ENCODE measurements at regions not wholly inside any gene's neighbourhood (a gene's known extent, or its start where the extent isn't known, plus 50 kb on each side); places are given as distances from the start of the nearest gene placed in this dataset.

DNA sequence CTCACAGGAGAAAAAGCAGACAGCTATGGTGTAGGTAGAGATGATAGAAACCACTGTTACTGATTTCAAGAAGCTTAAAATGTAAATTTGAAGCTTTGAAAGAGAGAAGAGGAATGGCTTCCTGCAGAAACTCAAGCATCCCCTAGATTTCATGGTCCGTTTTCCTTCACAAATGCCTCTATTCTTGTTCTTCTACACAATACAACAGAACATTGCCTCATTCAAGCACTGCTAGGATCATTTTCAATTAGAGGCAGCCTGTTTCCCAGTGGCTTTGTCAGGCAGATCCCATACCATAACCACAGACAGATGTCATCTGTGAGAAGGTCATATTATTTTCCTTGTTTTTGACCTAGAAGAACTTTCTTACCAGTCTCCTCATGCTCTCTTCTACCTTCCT is 77.9 kb upstream of the SPRED1 start:
- TF ChIP-seq, protein P1, sequence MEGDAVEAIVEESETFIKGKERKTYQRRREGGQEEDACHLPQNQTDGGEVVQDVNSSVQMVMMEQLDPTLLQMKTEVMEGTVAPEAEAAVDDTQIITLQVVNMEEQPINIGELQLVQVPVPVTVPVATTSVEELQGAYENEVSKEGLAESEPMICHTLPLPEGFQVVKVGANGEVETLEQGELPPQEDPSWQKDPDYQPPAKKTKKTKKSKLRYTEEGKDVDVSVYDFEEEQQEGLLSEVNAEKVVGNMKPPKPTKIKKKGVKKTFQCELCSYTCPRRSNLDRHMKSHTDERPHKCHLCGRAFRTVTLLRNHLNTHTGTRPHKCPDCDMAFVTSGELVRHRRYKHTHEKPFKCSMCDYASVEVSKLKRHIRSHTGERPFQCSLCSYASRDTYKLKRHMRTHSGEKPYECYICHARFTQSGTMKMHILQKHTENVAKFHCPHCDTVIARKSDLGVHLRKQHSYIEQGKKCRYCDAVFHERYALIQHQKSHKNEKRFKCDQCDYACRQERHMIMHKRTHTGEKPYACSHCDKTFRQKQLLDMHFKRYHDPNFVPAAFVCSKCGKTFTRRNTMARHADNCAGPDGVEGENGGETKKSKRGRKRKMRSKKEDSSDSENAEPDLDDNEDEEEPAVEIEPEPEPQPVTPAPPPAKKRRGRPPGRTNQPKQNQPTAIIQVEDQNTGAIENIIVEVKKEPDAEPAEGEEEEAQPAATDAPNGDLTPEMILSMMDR (IDR thresholded peaks at IDR 0.05; ENCODE audit: control extremely low read depth in 1 of 3, insufficient read depth in 1 of 3, low read depth in 1 of 3, low read length in 3 of 3), result no peak
- TF ChIP-seq, protein P2, sequence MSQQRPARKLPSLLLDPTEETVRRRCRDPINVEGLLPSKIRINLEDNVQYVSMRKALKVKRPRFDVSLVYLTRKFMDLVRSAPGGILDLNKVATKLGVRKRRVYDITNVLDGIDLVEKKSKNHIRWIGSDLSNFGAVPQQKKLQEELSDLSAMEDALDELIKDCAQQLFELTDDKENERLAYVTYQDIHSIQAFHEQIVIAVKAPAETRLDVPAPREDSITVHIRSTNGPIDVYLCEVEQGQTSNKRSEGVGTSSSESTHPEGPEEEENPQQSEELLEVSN (IDR thresholded peaks at IDR 0.05), result no peak
- no peak for TF ChIP-seq POLR2A (IDR thresholded peaks at IDR 0.05; ENCODE audit: control extremely low read depth in 1 of 2, low read depth in 2 of 2, low read length in 2 of 2)
- no peak for TF ChIP-seq EGR1 (IDR thresholded peaks at IDR 0.05; ENCODE audit: borderline replicate concordance, low read depth, low read length)
- no peak for TF ChIP-seq SIN3A (conservative IDR thresholded peaks at IDR 0.05 in 1 of 2, IDR thresholded peaks at IDR 0.05 in 1 of 2; ENCODE audit: low read depth in 1 of 2, low read length in 2 of 2)
- no peak for TF ChIP-seq CEBPB (IDR thresholded peaks at IDR 0.05; ENCODE audit: low read depth, low read length)
- TF ChIP-seq EP300 (IDR thresholded peaks at IDR 0.05; ENCODE audit: borderline replicate concordance in 1 of 2, low read depth in 2 of 2, low read length in 2 of 2), result no peak
- TF ChIP-seq, protein P3, sequence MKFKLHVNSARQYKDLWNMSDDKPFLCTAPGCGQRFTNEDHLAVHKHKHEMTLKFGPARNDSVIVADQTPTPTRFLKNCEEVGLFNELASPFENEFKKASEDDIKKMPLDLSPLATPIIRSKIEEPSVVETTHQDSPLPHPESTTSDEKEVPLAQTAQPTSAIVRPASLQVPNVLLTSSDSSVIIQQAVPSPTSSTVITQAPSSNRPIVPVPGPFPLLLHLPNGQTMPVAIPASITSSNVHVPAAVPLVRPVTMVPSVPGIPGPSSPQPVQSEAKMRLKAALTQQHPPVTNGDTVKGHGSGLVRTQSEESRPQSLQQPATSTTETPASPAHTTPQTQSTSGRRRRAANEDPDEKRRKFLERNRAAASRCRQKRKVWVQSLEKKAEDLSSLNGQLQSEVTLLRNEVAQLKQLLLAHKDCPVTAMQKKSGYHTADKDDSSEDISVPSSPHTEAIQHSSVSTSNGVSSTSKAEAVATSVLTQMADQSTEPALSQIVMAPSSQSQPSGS (IDR thresholded peaks at IDR 0.05; ENCODE audit: low read length), result no peak
- no peak for TF ChIP-seq JUND (IDR thresholded peaks at IDR 0.05; ENCODE audit: low read length)
- no peak for TF ChIP-seq POLR2AphosphoS5 (IDR thresholded peaks at IDR 0.05; ENCODE audit: low read depth, low read length)
